SU-DHL-6 (cell line): ENCODE measurements at regions not wholly inside any gene's neighbourhood (a gene's known extent, or its start where the extent isn't known, plus 50 kb on each side); places are given as distances from the start of the nearest gene placed in this dataset.

Source experiments
- CTCF ChIP-seq: fragments of 200-600 bp; sonication (generic); IDR thresholded peaks from one replicate; pipeline ENCODE4 v1.5.1; 2017; ENCODE audit warnings: antibody characterized with exemption, mild to moderate bottlenecking, low read length, moderate library complexity; ENCODE audit not compliant: insufficient read depth, poor library complexity, severe bottlenecking
- EZH2phosphoT487 ChIP-seq: fragments of 200-600 bp; sonication (generic), shearing (Covaris generic); conservative IDR thresholded peaks from 2 replicates; pipeline ENCODE4 v1.6.1; 2018; ENCODE audit warnings: mild to moderate bottlenecking, antibody characterized with exemption, low read length, moderate library complexity, mixed read lengths

GRCh38 chr4:64584981-64585557 lies 175.8 kb upstream of the TECRL start:
- no peak for TF ChIP-seq CTCF
- no peak for TF ChIP-seq EZH2phosphoT487
